ENCODE measurements at regions not wholly inside any gene's neighbourhood (a gene's known extent, or its start where the extent isn't known, plus 50 kb on each side); places are given as distances from the start of the nearest gene placed in this dataset.

DNA sequence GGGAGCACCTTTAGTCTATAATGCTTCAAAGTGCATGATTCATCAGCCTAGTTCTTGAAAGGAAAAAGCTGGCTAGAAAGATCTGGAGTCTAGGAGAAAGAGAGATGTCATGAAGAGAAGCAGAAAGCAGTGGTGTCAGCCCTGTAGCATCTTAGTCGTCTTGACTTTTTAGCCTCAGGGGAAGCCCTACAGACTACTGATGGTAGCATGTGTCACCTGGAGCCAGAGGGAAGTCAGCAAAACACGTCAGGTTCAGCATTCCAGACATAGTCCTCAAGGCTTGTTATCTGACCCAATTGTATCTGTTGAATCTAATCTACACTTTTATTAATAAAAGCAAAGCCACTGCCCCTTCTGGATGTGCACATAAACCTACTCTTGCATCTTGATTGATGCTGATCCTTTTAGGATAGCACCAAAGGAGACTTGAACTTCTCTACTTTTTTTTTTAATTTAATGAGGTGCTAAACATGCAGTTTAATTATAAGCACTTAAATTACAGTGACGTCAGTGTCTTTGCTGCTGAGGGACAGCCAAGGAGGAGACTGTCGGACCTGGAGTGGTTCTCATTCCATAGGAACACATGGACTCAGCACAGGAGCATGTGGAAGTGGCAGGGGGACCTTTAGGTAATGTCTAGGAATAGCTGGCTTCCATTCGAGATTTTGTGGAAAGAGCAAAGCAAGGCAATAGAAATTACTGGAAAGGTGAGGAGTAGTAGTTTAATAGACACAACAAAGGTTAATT lies 525.5 kb upstream of the SGCG start:
- no peaks in the 10 kb centered on the region for H3K9me3 ChIP-seq (ENCODE audit: severe bottlenecking)
- no peak for ATAC-seq (ENCODE audit: low read depth)
- DNase-seq (ENCODE audit: low spot score): no peak
- H3K27me3 ChIP-seq (ENCODE audit: insufficient read depth, poor library complexity, severe bottlenecking): no peaks in the 10 kb centered on the region
- no peaks in the 10 kb centered on the region for H3K36me3 ChIP-seq (ENCODE audit: low read depth)
- no peak overlapping the region for H3K27ac ChIP-seq (ENCODE audit: poor library complexity, severe bottlenecking)
- H3K4me3 ChIP-seq (ENCODE audit: severe bottlenecking): no peak overlapping the region
- H3K4me1 ChIP-seq (ENCODE audit: insufficient read depth, poor library complexity, severe bottlenecking): no peaks in the 10 kb centered on the region
- TF ChIP-seq, protein P1, sequence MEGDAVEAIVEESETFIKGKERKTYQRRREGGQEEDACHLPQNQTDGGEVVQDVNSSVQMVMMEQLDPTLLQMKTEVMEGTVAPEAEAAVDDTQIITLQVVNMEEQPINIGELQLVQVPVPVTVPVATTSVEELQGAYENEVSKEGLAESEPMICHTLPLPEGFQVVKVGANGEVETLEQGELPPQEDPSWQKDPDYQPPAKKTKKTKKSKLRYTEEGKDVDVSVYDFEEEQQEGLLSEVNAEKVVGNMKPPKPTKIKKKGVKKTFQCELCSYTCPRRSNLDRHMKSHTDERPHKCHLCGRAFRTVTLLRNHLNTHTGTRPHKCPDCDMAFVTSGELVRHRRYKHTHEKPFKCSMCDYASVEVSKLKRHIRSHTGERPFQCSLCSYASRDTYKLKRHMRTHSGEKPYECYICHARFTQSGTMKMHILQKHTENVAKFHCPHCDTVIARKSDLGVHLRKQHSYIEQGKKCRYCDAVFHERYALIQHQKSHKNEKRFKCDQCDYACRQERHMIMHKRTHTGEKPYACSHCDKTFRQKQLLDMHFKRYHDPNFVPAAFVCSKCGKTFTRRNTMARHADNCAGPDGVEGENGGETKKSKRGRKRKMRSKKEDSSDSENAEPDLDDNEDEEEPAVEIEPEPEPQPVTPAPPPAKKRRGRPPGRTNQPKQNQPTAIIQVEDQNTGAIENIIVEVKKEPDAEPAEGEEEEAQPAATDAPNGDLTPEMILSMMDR (IDR thresholded peaks at IDR 0.05; ENCODE audit: poor library complexity, severe bottlenecking): no peak

DNA sequence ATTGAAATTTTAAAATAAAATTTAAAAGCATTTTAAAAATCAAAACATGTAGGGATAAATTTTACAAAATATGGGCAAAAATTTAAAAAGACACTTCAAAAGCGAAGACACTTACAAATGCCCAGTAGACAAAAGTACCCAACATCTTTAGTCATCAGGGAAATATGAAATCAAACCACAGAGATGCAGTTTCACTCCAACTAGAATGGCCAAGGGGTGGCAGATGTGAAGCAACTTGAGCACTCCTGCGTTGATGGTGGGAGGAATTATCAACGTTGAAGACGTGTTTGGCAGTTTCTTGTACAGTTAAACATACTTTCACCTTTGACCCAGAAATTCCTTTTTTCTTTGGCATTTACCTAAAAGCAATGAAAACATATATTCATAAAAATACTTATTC lies 518.0 kb upstream of the SGCG start:
- Histone ChIP-seq H3K4me3 (ENCODE audit: severe bottlenecking) (no peak overlapping the region), H3K36me3 (ENCODE audit: low read depth) (no peaks in the 10 kb centered on the region), H3K9me3 (ENCODE audit: severe bottlenecking) (no peaks in the 10 kb centered on the region), H3K27ac (ENCODE audit: poor library complexity, severe bottlenecking) (no peak overlapping the region), H3K4me1 (ENCODE audit: insufficient read depth, poor library complexity, severe bottlenecking) (no peaks in the 10 kb centered on the region), H3K27me3 (ENCODE audit: insufficient read depth, poor library complexity, severe bottlenecking) (peaks cover 2% of the 10 kb centered on the region)
- ATAC-seq (ENCODE audit: low read depth) (no peak), DNase-seq (ENCODE audit: low spot score) (no peak)
- TF ChIP-seq, protein P1 (IDR thresholded peaks at IDR 0.05; ENCODE audit: poor library complexity, severe bottlenecking): no peak

DNA sequence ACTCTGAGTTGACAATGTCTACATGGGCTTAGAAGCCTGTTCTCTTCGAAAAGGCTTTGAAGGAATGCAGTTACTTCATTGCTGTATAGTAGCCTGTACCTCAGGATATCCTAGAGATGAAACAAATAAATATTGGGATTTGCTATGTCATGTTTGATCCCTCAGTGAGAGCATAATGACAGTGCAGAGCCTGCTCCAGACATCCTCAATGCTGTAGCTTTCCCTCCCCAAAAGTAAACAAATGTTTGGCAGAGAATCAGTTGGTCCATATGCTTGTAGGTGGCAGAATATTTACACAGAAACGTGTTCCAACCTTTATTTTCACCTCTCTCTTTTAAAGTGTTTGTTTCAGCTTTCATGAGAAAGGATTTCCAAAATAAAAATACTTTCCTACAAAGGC lies 515.3 kb upstream of the SGCG start:
- H3K27ac ChIP-seq (ENCODE audit: poor library complexity, severe bottlenecking): no peak overlapping the region
- H3K36me3 ChIP-seq (ENCODE audit: low read depth): no peaks in the 10 kb centered on the region
- TF ChIP-seq, protein P1 (IDR thresholded peaks at IDR 0.05; ENCODE audit: poor library complexity, severe bottlenecking): no peak
- H3K9me3 ChIP-seq (ENCODE audit: severe bottlenecking): no peaks in the 10 kb centered on the region
- H3K4me1 ChIP-seq (ENCODE audit: insufficient read depth, poor library complexity, severe bottlenecking): no peaks in the 10 kb centered on the region
- no peak for DNase-seq (ENCODE audit: low spot score)
- ATAC-seq (ENCODE audit: low read depth): no peak
- no peak overlapping the region for H3K4me3 ChIP-seq (ENCODE audit: severe bottlenecking)
- H3K27me3 ChIP-seq (ENCODE audit: insufficient read depth, poor library complexity, severe bottlenecking): peaks cover 3% of the 10 kb centered on the region

DNA sequence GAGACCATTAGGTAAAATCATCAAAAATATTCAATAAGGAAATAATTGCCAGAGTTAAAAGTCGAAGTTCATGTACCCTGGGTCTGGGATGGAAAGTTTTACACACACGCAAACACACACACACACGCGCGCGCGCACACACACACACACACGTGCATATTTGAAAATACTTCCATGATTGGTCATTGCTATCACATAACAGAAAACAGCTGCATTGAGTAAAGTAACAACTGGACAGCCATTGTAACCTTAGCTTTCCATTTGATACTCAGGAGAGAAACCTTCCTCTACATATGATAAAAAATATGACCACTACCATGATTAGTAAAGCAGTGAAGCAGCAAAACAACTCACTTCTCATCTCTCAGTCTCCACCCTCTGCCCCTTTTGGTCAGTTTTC lies 490.0 kb upstream of the SGCG start:
- Histone ChIP-seq H3K27ac (ENCODE audit: poor library complexity, severe bottlenecking) (no peak overlapping the region), H3K9me3 (ENCODE audit: severe bottlenecking) (peaks cover 2% of the 10 kb centered on the region), H3K4me3 (ENCODE audit: severe bottlenecking) (no peak overlapping the region), H3K27me3 (ENCODE audit: insufficient read depth, poor library complexity, severe bottlenecking) (no peaks in the 10 kb centered on the region), H3K4me1 (ENCODE audit: insufficient read depth, poor library complexity, severe bottlenecking) (no peaks in the 10 kb centered on the region), H3K36me3 (ENCODE audit: low read depth) (no peaks in the 10 kb centered on the region)
- TF ChIP-seq, protein P1 (IDR thresholded peaks at IDR 0.05; ENCODE audit: poor library complexity, severe bottlenecking): no peak
- no peak for DNase-seq (ENCODE audit: low spot score)
- ATAC-seq (ENCODE audit: low read depth): no peak

DNA sequence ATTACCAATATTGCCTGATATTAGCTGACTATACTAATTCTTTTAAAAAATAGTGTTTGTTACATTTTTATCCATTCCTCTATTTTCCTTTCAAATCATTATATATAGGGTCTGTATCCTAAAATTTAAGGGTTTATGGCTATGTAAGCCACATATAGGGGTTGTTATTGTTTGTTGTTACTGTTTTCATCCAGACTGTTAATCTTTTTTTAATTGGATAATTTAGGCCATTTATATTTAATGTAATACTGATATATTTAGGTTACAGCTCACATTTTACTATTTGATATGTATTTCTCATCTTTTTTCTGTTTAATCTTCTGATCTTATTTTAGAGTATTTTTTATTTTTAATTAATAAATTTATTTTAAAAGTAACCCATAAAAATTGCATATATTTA lies 487.1 kb upstream of the SGCG start:
- H3K36me3 ChIP-seq (ENCODE audit: low read depth): no peaks in the 10 kb centered on the region
- H3K4me3 ChIP-seq (ENCODE audit: severe bottlenecking): no peak overlapping the region
- no peak overlapping the region for H3K27ac ChIP-seq (ENCODE audit: poor library complexity, severe bottlenecking)
- peaks cover 2% of the 10 kb centered on the region for H3K9me3 ChIP-seq (ENCODE audit: severe bottlenecking)
- no peaks in the 10 kb centered on the region for H3K27me3 ChIP-seq (ENCODE audit: insufficient read depth, poor library complexity, severe bottlenecking)
- no peaks in the 10 kb centered on the region for H3K4me1 ChIP-seq (ENCODE audit: insufficient read depth, poor library complexity, severe bottlenecking)
- no peak for ATAC-seq (ENCODE audit: low read depth)
- TF ChIP-seq, protein P1 (IDR thresholded peaks at IDR 0.05; ENCODE audit: poor library complexity, severe bottlenecking): no peak
- no peak for DNase-seq (ENCODE audit: low spot score)
